CD14-positive monocyte (primary cell): ENCODE measurements at regions not wholly inside any gene's neighbourhood (a gene's known extent, or its start where the extent isn't known, plus 50 kb on each side); places are given as distances from the start of the nearest gene placed in this dataset.

Source experiments
- DNase-seq, 3 donors: peaks; one replicate each; pipeline ENCODE4 v3.0.0-alpha.2; 2011 to 2022
- H2AFZ ChIP-seq: 2 replicates; pipeline ENCODE4 v1.6.0; 2012; ENCODE audit warnings: mild to moderate bottlenecking, low read depth, low read length, inconsistent platforms; ENCODE audit not compliant: insufficient read depth, poor library complexity, severe bottlenecking
- H3K27ac ChIP-seq, 2 donors: 1 replicate in 1 of 2; 2 replicates in 1 of 2; pipeline ENCODE4 v1.5.1; 2012 to 2013; ENCODE audit warnings: low read length in 2 of 2, control low read depth in 1 of 2, inconsistent platforms in 1 of 2, low read depth in 1 of 2, mild to moderate bottlenecking in 1 of 2
- H3K27me3 ChIP-seq, 2 donors: one replicate each; pipeline versions ENCODE4 v1.6.0 to v1.6.1; 2011 to 2013; ENCODE audit warnings: low read length in 2 of 2; ENCODE audit not compliant: control insufficient read depth in 2 of 2, insufficient read depth in 2 of 2
- H3K36me3 ChIP-seq, 2 donors: replicated peaks in 1 of 2; 1 replicate in 1 of 2; 2 replicates in 1 of 2; pipeline versions ENCODE4 v1.5.1 to v1.6.1; 2012 to 2013; ENCODE audit warnings: low read length in 2 of 2, control low read depth in 1 of 2, inconsistent platforms in 1 of 2, mild to moderate bottlenecking in 1 of 2; ENCODE audit not compliant: insufficient read depth in 2 of 2, control insufficient read depth in 1 of 2
- H3K4me1 ChIP-seq, 2 donors: 1 replicate in 1 of 2; 2 replicates in 1 of 2; pipeline versions ENCODE4 v1.5.1 to v1.6.1; 2012 to 2013; ENCODE audit warnings: low read length in 2 of 2, control low read depth in 1 of 2, inconsistent platforms in 1 of 2, mild to moderate bottlenecking in 1 of 2, moderate library complexity in 1 of 2; ENCODE audit not compliant: insufficient read depth in 2 of 2, control insufficient read depth in 1 of 2
- H3K4me2 ChIP-seq: replicated peaks from 2 replicates; pipeline ENCODE3; 2012; ENCODE audit warnings: low read length, moderate library complexity, mild to moderate bottlenecking; ENCODE audit not compliant: poor library complexity, severe bottlenecking; ENCODE audit errors: extremely low read depth
- H3K4me3 ChIP-seq, 3 experiments: fragments of 200-600 bp in 1 of 3; sonication (generic) in 1 of 3; replicated peaks in 1 of 3; 1 replicate in 2 of 3; 2 replicates in 1 of 3; pipeline ENCODE4 v1.5.1; 2011 to 2013; ENCODE audit warnings: low read length in 3 of 3, mild to moderate bottlenecking in 3 of 3, control low read depth in 2 of 3, low read depth in 2 of 3, inconsistent platforms in 1 of 3, moderate library complexity in 1 of 3
- H3K79me2 ChIP-seq: 2 replicates; pipeline ENCODE4 v1.6.0; 2012; ENCODE audit warnings: mild to moderate bottlenecking, control low read depth, inconsistent platforms, low read length, moderate library complexity; ENCODE audit not compliant: insufficient read depth
- H3K9ac ChIP-seq: 2 replicates; pipeline ENCODE4 v1.6.0; 2017; ENCODE audit warnings: low read length, mild to moderate bottlenecking; ENCODE audit not compliant: insufficient read depth, poor library complexity, severe bottlenecking
- H3K9me3 ChIP-seq, 2 donors: replicated peaks in 1 of 2; 1 replicate in 1 of 2; 2 replicates in 1 of 2; pipeline versions ENCODE4 v1.5.1 to v1.6.1; 2012 to 2013; ENCODE audit warnings: low read length in 2 of 2, control low read depth in 1 of 2; ENCODE audit not compliant: control insufficient read depth in 1 of 2, insufficient read depth in 1 of 2
- H4K20me1 ChIP-seq: 2 replicates; pipeline ENCODE4 v1.6.0; 2012; ENCODE audit warnings: mild to moderate bottlenecking, low read length, control low read depth, moderate library complexity; ENCODE audit not compliant: insufficient read depth
- H3K27ac Mint-ChIP-seq, 7 donors: one replicate each; pipeline ENCODE4 v1.8.0; 2020; ENCODE audit warnings: mild to moderate bottlenecking in 7 of 7, mixed read lengths in 7 of 7, moderate library complexity in 6 of 7, inconsistent platforms in 2 of 7
- H3K27me3 Mint-ChIP-seq, 3 donors: one replicate each; pipeline ENCODE4 v1.8.0; 2021 to 2022; ENCODE audit warnings: low read depth in 3 of 3, mild to moderate bottlenecking in 3 of 3, mixed read lengths in 3 of 3, moderate library complexity in 3 of 3, inconsistent platforms in 1 of 3
- H3K36me3 Mint-ChIP-seq, 2 donors: one replicate each; pipeline ENCODE4 v1.8.0; 2020; ENCODE audit warnings: mixed read lengths in 2 of 2, inconsistent platforms in 1 of 2, mild to moderate bottlenecking in 1 of 2
- H3K4me1 Mint-ChIP-seq: one replicate; pipeline ENCODE4 v1.8.0; 2020; ENCODE audit warnings: mild to moderate bottlenecking, mixed read lengths
- H3K4me3 Mint-ChIP-seq, 2 donors: one replicate each; pipeline ENCODE4 v1.8.0; 2020; ENCODE audit warnings: mild to moderate bottlenecking in 2 of 2, mixed read lengths in 2 of 2, moderate library complexity in 1 of 2
- H3K9me3 Mint-ChIP-seq, 7 donors: one replicate each; pipeline ENCODE4 v1.8.0; 2020 to 2022; ENCODE audit warnings: mixed read lengths in 7 of 7, mild to moderate bottlenecking in 6 of 7, moderate library complexity in 6 of 7, inconsistent platforms in 2 of 7
- WGBS: methylation state at CpG from one replicate; pipeline ENCODE4 v1.1.5; 2013; ENCODE audit warnings: missing lambda C conversion rate; ENCODE audit not compliant: insufficient coverage; 5-methylcytosine and 5-hydroxymethylcytosine counted together
- intact Hi-C, 2 donors: fragments of 100-400 bp; cut with micrococcal nuclease; formaldehyde crosslinking; loops; one replicate each; pipeline versions ENCODE4 v1.15.0 to v1.15.1; 2023
- TF ChIP-seq, protein P1 (sequence below): fragments of 200-600 bp; IDR thresholded peaks from one replicate; pipeline ENCODE4 v1.8.0; 2022; ENCODE audit warnings: antibody characterized with exemption, mild to moderate bottlenecking

GRCh38 chr1:222066539-222066938, 324.6 kb upstream of the DUSP10 start:
- DNase-seq = no peak
- Histone ChIP-seq H3K9me3 (peaks cover 15 to 17% of the 10 kb centered on the region in 2 donors), H2AFZ (no peak overlapping the region), H3K27me3 (no peaks in the 10 kb centered on the region), H3K27ac (no peak overlapping the region), H3K4me2 (no peak overlapping the region), H3K79me2 (no peaks in the 10 kb centered on the region), H3K4me1 (no peaks in the 10 kb centered on the region), H4K20me1 (no peaks in the 10 kb centered on the region), H3K4me3 (no peak overlapping the region), H3K36me3 (no peaks in the 10 kb centered on the region), H3K9ac (no peak overlapping the region)
- TF ChIP-seq, protein P1, sequence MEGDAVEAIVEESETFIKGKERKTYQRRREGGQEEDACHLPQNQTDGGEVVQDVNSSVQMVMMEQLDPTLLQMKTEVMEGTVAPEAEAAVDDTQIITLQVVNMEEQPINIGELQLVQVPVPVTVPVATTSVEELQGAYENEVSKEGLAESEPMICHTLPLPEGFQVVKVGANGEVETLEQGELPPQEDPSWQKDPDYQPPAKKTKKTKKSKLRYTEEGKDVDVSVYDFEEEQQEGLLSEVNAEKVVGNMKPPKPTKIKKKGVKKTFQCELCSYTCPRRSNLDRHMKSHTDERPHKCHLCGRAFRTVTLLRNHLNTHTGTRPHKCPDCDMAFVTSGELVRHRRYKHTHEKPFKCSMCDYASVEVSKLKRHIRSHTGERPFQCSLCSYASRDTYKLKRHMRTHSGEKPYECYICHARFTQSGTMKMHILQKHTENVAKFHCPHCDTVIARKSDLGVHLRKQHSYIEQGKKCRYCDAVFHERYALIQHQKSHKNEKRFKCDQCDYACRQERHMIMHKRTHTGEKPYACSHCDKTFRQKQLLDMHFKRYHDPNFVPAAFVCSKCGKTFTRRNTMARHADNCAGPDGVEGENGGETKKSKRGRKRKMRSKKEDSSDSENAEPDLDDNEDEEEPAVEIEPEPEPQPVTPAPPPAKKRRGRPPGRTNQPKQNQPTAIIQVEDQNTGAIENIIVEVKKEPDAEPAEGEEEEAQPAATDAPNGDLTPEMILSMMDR = no peak
- Mint-ChIP-seq H3K9me3 (peaks cover 11 to 33% (median 18%) of the 10 kb centered on the region in 7 donors), H3K27me3 (no peaks in the 10 kb centered on the region), H3K4me3 (no peak overlapping the region), H3K4me1 (no peaks in the 10 kb centered on the region), H3K27ac (no peak overlapping the region), H3K36me3 (no peaks in the 10 kb centered on the region)
- intact Hi-C loops = no loop called here
- WGBS = no CpG with 5 or more reads among the region's 1 CpG

DNA sequence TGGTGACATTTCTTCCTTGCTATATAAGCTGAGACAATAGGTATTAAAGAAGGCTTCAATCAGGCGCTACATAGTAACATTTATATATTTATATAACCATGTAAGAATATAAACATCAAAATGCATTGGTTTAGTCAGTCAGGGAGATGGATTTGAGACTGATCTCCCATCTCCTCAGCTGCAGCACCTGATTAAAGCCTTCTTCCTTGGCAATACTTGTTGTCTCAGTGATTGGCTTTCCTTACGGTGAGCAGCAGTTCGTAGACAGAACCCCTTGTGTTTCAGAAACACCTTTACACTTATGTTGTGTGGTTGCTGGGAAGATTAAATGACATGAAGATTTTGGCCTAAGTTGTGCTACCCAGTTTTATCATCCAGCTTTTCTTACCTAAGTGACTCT, 323.3 kb upstream of the DUSP10 start:
- Mint-ChIP-seq H3K36me3 (no peaks in the 10 kb centered on the region), H3K4me3 (no peak overlapping the region)

More for the DNA sequence above, 323.3 kb upstream of the DUSP10 start:
- no peak overlapping the region for H3K9ac ChIP-seq
- intact Hi-C loops = no loop called here
- TF ChIP-seq, protein P1 = no peak
- Mint-ChIP-seq H3K9me3 (peaks cover 11 to 33% (median 18%) of the 10 kb centered on the region in 7 donors), H3K4me1 (no peaks in the 10 kb centered on the region), H3K27ac (no peak overlapping the region), H3K27me3 (no peaks in the 10 kb centered on the region)
- H3K79me2 ChIP-seq = no peaks in the 10 kb centered on the region
- no peak overlapping the region for H3K4me2 ChIP-seq
- H3K27me3 ChIP-seq = no peaks in the 10 kb centered on the region
- no peak overlapping the region for H3K4me3 ChIP-seq
- DNase-seq = no peak
- WGBS = no CpG with 5 or more reads among the region's 3 CpGs
- H4K20me1 ChIP-seq = no peaks in the 10 kb centered on the region
- H3K4me1 ChIP-seq = no peaks in the 10 kb centered on the region
- no peaks in the 10 kb centered on the region for H3K36me3 ChIP-seq
- no peak overlapping the region for H3K27ac ChIP-seq
- no peak overlapping the region for H2AFZ ChIP-seq
- H3K9me3 ChIP-seq = peaks cover 15 to 17% of the 10 kb centered on the region in 2 donors
